Endothelial cell (in vitro differentiated cells): ENCODE measurements at regions not wholly inside any gene's neighbourhood (a gene's known extent, or its start where the extent isn't known, plus 50 kb on each side); places are given as distances from the start of the nearest gene placed in this dataset.

Experiments used
- DNase-seq: peaks from one replicate; pipeline ENCODE4 v3.0.0; 2021; ENCODE audit warnings: low spot score
- H3K27ac Mint-ChIP-seq: one replicate; pipeline ENCODE4 v1.8.0; 2021; ENCODE audit warnings: mixed read lengths, inconsistent platforms; ENCODE audit not compliant: unreplicated experiment
- H3K27me3 Mint-ChIP-seq: one replicate; pipeline ENCODE4 v1.8.0; 2021; ENCODE audit warnings: mild to moderate bottlenecking, moderate library complexity, mixed read lengths, inconsistent platforms; ENCODE audit not compliant: unreplicated experiment
- H3K36me3 Mint-ChIP-seq: one replicate; pipeline ENCODE4 v1.8.0; 2021; ENCODE audit warnings: mild to moderate bottlenecking, low read depth, mixed read lengths, inconsistent platforms; ENCODE audit not compliant: unreplicated experiment
- H3K4me1 Mint-ChIP-seq: one replicate; pipeline ENCODE4 v1.8.0; 2021; ENCODE audit warnings: mild to moderate bottlenecking, mixed read lengths, inconsistent platforms; ENCODE audit not compliant: unreplicated experiment
- H3K4me3 Mint-ChIP-seq: one replicate; pipeline ENCODE4 v1.8.0; 2021; ENCODE audit warnings: mild to moderate bottlenecking, mixed read lengths, inconsistent platforms; ENCODE audit not compliant: unreplicated experiment
- H3K9me3 Mint-ChIP-seq: one replicate; pipeline ENCODE4 v1.8.0; 2021; ENCODE audit warnings: mixed read lengths, inconsistent platforms; ENCODE audit not compliant: unreplicated experiment
- CTCF ChIP-seq: fragments of 200-600 bp; sonication (generic); IDR thresholded peaks from one replicate; pipeline ENCODE4 v1.5.0; 2021; ENCODE audit warnings: antibody characterized with exemption; ENCODE audit not compliant: unreplicated experiment

DNA sequence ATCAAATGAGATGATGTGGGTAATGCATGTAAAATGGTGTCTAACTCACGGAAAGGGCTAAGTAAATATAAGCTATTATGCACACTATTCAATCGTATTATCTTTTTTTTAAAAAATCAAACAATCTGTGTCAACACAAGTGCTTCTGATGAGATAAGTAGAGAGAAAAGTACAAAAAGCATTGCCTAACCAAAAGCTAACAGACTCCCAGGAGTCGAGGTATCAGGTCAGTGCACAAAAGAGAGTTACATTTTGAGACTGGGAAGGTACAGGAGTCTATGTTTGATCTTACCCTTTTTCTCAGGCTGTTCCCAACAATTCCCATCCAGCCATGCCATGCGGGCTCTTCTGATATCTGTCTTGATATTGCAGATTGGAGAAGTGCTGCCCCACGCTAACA, 203.3 kb upstream of the ZIC3 start:
- no peaks in the 10 kb centered on the region for H3K9me3 Mint-ChIP-seq
- no peaks in the 10 kb centered on the region for H3K36me3 Mint-ChIP-seq
- no peak for DNase-seq
- H3K4me3 Mint-ChIP-seq = no peak overlapping the region
- H3K4me1 Mint-ChIP-seq = no peaks in the 10 kb centered on the region
- no peak for TF ChIP-seq CTCF
- H3K27ac Mint-ChIP-seq = no peak overlapping the region
- no peaks in the 10 kb centered on the region for H3K27me3 Mint-ChIP-seq

DNA sequence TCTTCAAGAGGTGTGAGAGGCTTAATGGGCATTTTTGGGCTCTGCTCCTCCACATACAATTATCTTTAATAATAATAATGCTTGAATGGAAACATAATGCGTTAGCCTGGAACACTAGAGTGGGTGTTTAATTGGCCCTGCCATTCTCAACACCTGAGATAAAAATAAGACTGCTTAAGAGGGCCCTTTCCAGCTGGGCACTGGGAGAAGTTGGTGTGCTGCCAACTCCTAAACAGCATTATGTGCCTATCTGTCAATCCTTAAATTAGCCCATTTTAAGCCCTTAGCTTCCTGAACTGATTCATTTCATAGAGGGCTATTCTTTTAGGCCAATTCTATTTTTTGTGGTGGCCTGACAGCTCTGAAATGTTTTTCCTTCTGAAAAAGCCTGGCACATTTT, 211.1 kb upstream of the ZIC3 start:
- no peaks in the 10 kb centered on the region for H3K36me3 Mint-ChIP-seq
- H3K27me3 Mint-ChIP-seq = no peaks in the 10 kb centered on the region
- no peak for DNase-seq
- no peak overlapping the region for H3K4me3 Mint-ChIP-seq
- no peak for TF ChIP-seq CTCF
- H3K4me1 Mint-ChIP-seq = no peaks in the 10 kb centered on the region
- H3K9me3 Mint-ChIP-seq = no peaks in the 10 kb centered on the region
- H3K27ac Mint-ChIP-seq = no peak overlapping the region

DNA sequence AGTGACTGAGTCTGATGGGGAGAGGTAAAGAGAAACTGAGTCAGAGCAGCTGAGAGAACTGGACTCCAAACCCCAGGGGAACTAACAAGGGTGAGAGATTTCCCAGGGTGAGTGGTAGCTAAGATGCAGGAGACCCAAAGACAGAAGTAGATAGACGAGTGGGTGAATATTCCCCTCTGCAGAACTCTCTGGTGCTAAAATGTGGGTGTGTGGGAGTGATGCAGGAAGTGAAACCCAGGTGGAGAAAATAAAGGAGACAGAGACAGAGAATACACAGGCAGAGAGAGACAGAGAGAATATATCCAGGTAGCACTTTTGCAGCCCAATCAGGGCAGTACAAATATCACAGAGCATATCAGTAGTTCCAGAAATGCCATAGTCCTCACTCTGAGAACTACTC, 212.5 kb upstream of the ZIC3 start:
- Mint-ChIP-seq H3K4me1 (no peaks in the 10 kb centered on the region), H3K9me3 (no peaks in the 10 kb centered on the region), H3K27me3 (no peaks in the 10 kb centered on the region), H3K4me3 (no peak overlapping the region), H3K36me3 (no peaks in the 10 kb centered on the region), H3K27ac (no peak overlapping the region)
- no peak for DNase-seq
- no peak for TF ChIP-seq CTCF

- Mint-ChIP-seq H3K36me3 (no peaks in the 10 kb centered on the region), H3K9me3 (no peaks in the 10 kb centered on the region), H3K4me1 (no peaks in the 10 kb centered on the region), H3K27me3 (no peaks in the 10 kb centered on the region), H3K4me3 (no peak overlapping the region), H3K27ac (no peak overlapping the region)
- TF ChIP-seq CTCF = no peak
- no peak for DNase-seq
Measured at GRCh38 chrX:137352101-137352660, 213.7 kb upstream of the ZIC3 start.

- no peak overlapping the region for H3K4me3 Mint-ChIP-seq
- H3K27ac Mint-ChIP-seq = no peak overlapping the region
- H3K27me3 Mint-ChIP-seq = peaks cover 2% of the 10 kb centered on the region
- peaks cover 3% of the 10 kb centered on the region for H3K36me3 Mint-ChIP-seq
- H3K4me1 Mint-ChIP-seq = no peaks in the 10 kb centered on the region
- no peak for TF ChIP-seq CTCF
- H3K9me3 Mint-ChIP-seq = no peaks in the 10 kb centered on the region
- no peak for DNase-seq
Measured at GRCh38 chrX:137342969-137343368, 223.0 kb upstream of the ZIC3 start.
